GM12892 (cell line): ENCODE measurements at regions not wholly inside any gene's neighbourhood (a gene's known extent, or its start where the extent isn't known, plus 50 kb on each side); places are given as distances from the start of the nearest gene placed in this dataset.

Source experiments
- POLR2A ChIP-seq: IDR thresholded peaks from 2 replicates; pipeline ENCODE4 v1.6.1; 2011; ENCODE audit warnings: low read depth, low read length, control low read depth
- TAF1 ChIP-seq: IDR thresholded peaks from 2 replicates; pipeline ENCODE4 v1.6.1; 2011; ENCODE audit warnings: low read depth, mild to moderate bottlenecking, control low read depth, low read length, borderline replicate concordance

GRCh38 chr4:151835467-151835866 is 74.7 kb upstream of the GATB start:
- no peak for TF ChIP-seq POLR2A
- no peak for TF ChIP-seq TAF1
